NCI-H1048 (cell line): ENCODE measurements at regions not wholly inside any gene's neighbourhood (a gene's known extent, or its start where the extent isn't known, plus 50 kb on each side); places are given as distances from the start of the nearest gene placed in this dataset.
"Not testable (repeated sequence)": the region's sequence is repeated elsewhere in the genome, so short reads cannot be mapped to it uniquely, and the experiment has no call there.

ENCODE experiments used
- DNase-seq: peaks from one replicate; lab custom pipeline; 2025; lab: John Stamatoyannopoulos, UW

- no peak for DNase-seq
These were observed 114.0 kb downstream of the LHX2 start for GRCh38 chr9:124125651-124125977.

GRCh38 chr9:124126648-124127646 lies 115.4 kb downstream of the LHX2 start:
- peak; percentile 5 for DNase-seq

GRCh38 chr9:124128568-124129166 lies 117.1 kb downstream of the LHX2 start:
- no peak for DNase-seq

GRCh38 chr9:124130277-124131075 lies 118.9 kb downstream of the LHX2 start:
- no peak for DNase-seq

- DNase-seq = not testable (repeated sequence)
These were observed 120.0 kb downstream of the LHX2 start for GRCh38 chr9:124131518-124131917.

- DNase-seq = no peak
These were observed 121.1 kb downstream of the LHX2 start for GRCh38 chr9:124132671-124133147.

- DNase-seq = no peak
These were observed 122.2 kb downstream of the LHX2 start for GRCh38 chr9:124133727-124134126.

- DNase-seq = no peak
These were observed 123.0 kb downstream of the LHX2 start for GRCh38 chr9:124134526-124134925.

GRCh38 chr9:124135813-124136365 lies 121.9 kb upstream of the NEK6 start:
- DNase-seq = no peak

- no peak for DNase-seq
These were observed 120.5 kb upstream of the NEK6 start for GRCh38 chr9:124137009-124137943.

- DNase-seq = no peak
These were observed 119.8 kb upstream of the NEK6 start for GRCh38 chr9:124137944-124138335.

- no peak for DNase-seq
These were observed 118.7 kb upstream of the NEK6 start for GRCh38 chr9:124139001-124139400.

- no peak for DNase-seq
These were observed 116.7 kb upstream of the NEK6 start for GRCh38 chr9:124140941-124141568.

GRCh38 chr9:124144561-124145123 lies 113.1 kb upstream of the NEK6 start:
- DNase-seq = not testable (repeated sequence)

- no peak for DNase-seq
These were observed 111.7 kb upstream of the NEK6 start for GRCh38 chr9:124146031-124146561.

GRCh38 chr9:124149992-124150391 lies 107.8 kb upstream of the NEK6 start:
- no peak for DNase-seq

- DNase-seq = no peak
These were observed 93.9 kb upstream of the NEK6 start for GRCh38 chr9:124163760-124164255.

- no peak for DNase-seq
These were observed 92.9 kb upstream of the NEK6 start for GRCh38 chr9:124164811-124165210.

GRCh38 chr9:124174433-124174832 lies 83.3 kb upstream of the NEK6 start:
- no peak for DNase-seq

- not testable (repeated sequence) for DNase-seq
These were observed 80.2 kb upstream of the NEK6 start for GRCh38 chr9:124177522-124177921.
